ENCODE measurements at regions not wholly inside any gene's neighbourhood (a gene's known extent, or its start where the extent isn't known, plus 50 kb on each side); places are given as distances from the start of the nearest gene placed in this dataset.

DNA sequence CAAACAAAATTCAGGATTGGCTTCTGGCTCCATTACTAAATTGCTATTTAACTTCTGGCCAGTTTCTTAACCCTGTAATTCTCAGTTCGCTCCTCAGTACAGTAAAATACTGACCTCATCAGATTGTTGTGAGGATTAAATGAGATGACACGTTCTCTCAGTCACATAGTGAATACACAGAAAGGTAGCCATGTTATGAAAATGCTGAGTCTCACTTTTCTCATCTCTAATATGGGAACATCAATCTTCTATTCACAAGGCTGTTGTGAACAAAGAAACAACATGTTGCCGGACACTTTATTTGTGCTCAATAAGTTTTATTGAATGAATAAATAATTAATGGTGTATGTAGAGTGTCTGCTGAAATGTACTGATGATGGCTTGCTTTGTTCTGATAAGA is 924.5 kb upstream of the GOT2 start:
- TF ChIP-seq, protein P1, sequence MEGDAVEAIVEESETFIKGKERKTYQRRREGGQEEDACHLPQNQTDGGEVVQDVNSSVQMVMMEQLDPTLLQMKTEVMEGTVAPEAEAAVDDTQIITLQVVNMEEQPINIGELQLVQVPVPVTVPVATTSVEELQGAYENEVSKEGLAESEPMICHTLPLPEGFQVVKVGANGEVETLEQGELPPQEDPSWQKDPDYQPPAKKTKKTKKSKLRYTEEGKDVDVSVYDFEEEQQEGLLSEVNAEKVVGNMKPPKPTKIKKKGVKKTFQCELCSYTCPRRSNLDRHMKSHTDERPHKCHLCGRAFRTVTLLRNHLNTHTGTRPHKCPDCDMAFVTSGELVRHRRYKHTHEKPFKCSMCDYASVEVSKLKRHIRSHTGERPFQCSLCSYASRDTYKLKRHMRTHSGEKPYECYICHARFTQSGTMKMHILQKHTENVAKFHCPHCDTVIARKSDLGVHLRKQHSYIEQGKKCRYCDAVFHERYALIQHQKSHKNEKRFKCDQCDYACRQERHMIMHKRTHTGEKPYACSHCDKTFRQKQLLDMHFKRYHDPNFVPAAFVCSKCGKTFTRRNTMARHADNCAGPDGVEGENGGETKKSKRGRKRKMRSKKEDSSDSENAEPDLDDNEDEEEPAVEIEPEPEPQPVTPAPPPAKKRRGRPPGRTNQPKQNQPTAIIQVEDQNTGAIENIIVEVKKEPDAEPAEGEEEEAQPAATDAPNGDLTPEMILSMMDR (IDR thresholded peaks at IDR 0.05), result no peak
- TF ChIP-seq POLR2AphosphoS5 (IDR thresholded peaks at IDR 0.05) (no peak), POLR2A (IDR thresholded peaks at IDR 0.05) (no peak)
